ENCODE measurements at regions not wholly inside any gene's neighbourhood (a gene's known extent, or its start where the extent isn't known, plus 50 kb on each side); places are given as distances from the start of the nearest gene placed in this dataset.

DNA sequence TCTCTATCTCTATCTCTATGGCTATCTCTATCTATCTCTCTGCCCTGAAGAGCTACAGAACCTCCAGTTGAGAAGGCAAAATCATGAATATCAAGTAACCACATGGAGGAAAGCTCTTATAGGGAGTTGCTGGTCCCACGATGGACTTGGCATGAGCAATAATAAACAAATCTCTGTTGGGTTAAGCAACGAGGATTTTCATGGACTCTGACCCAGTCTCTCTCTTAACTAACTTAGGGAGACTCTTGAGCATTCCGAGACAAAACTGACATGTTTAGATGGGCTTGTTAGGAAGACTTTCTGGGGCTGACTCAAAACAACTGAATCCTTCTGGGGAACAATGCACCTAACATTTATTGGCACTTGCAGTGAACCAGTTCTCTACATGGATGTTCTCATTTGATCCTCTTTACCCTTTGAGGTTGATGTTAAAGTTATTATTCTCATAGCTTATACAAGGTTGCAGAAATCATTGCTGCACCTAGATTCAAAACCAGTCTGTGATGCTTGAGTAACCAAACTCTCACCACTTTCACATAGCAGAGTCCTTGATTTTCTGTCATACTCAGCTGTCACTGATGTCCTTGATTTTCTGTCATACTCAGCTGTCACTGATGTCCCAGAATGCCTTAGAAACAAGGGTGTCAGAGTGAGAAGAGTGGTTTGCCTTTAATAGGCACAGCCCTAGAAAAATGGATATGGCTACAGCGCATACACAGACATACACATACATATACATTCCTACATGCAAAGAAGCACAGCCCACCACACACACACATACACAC is 354.6 kb upstream of the MAF start:
- Histone ChIP-seq H3K36me3 (no peaks in the 10 kb centered on the region), H3K27me3 (no peaks in the 10 kb centered on the region)
- DNase-seq: no peak

DNA sequence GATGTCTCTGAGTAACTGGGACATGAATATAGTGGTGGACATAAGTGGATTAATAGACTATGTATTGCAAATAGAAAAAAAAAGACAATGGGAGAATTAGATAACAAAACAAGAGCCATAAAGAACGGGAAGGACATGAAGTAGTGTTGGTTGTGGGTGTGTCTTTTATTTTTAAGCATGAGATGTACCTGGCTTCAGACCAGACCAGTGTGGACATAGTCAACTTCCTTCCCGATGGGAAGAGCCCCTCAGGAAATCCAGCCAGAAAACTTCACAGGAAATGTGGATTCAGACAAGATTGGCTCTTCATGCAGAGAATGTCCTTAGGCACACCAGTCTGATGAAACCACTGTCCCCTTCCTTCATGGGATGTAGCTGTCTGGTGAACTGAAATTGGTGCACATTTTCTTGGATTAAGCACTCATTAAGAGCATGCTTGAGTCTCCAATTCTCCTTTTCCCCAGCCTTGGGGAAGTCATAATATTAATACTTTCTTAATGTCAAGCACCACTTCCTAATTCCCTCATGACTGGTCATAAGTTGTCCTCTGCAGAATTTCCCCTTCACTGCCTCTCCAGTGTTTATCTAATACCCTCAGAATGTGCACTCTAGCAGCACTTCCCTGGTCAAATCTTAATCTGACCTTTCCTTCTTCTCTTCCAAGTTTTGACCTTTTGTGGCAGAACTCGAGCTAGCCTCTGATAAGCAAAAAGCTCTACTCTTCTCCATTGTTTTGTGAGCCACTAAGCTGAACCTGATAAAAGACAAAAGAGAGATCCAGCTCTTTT is 350.6 kb upstream of the MAF start:
- DNase-seq: no peak
- no peaks in the 10 kb centered on the region for H3K36me3 ChIP-seq
- TF ChIP-seq, protein P1, sequence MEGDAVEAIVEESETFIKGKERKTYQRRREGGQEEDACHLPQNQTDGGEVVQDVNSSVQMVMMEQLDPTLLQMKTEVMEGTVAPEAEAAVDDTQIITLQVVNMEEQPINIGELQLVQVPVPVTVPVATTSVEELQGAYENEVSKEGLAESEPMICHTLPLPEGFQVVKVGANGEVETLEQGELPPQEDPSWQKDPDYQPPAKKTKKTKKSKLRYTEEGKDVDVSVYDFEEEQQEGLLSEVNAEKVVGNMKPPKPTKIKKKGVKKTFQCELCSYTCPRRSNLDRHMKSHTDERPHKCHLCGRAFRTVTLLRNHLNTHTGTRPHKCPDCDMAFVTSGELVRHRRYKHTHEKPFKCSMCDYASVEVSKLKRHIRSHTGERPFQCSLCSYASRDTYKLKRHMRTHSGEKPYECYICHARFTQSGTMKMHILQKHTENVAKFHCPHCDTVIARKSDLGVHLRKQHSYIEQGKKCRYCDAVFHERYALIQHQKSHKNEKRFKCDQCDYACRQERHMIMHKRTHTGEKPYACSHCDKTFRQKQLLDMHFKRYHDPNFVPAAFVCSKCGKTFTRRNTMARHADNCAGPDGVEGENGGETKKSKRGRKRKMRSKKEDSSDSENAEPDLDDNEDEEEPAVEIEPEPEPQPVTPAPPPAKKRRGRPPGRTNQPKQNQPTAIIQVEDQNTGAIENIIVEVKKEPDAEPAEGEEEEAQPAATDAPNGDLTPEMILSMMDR (IDR thresholded peaks at IDR 0.05): no peak
- no peaks in the 10 kb centered on the region for H3K4me1 ChIP-seq
- no peaks in the 10 kb centered on the region for H3K9me3 ChIP-seq
- no peak overlapping the region for H3K27ac ChIP-seq
- no peaks in the 10 kb centered on the region for H3K27me3 ChIP-seq
- no peak overlapping the region for H3K4me3 ChIP-seq

More for the DNA sequence above, 354.6 kb upstream of the MAF start:
- Histone ChIP-seq H3K9me3 (no peaks in the 10 kb centered on the region), H3K4me3 (no peak overlapping the region), H3K27ac (no peak overlapping the region), H3K4me1 (no peaks in the 10 kb centered on the region)
- TF ChIP-seq, protein P1 (IDR thresholded peaks at IDR 0.05): no peak

DNA sequence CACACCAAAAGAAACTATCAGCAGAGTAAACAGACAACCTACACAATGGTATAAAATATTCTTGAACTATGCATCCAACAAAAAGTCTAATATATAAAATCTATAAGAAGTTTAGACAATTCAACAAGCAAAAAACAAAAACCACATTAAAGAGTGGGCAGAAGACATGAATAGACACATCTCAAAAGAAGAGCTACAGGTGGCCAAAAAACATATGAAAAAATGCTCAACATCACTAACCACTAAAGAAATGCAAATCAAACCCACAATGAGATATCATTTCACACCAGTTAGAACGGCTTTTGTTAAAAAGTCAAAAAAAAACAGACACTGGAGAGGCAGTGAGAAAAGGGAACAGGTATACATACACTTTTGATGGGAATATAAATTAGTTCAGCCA is 348.9 kb upstream of the MAF start:
- H3K36me3 ChIP-seq: no peaks in the 10 kb centered on the region
- TF ChIP-seq, protein P1 (IDR thresholded peaks at IDR 0.05): no peak
- TF ChIP-seq POLR2A (IDR thresholded peaks at IDR 0.05): no peak
- no peaks in the 10 kb centered on the region for H3K4me1 ChIP-seq
- H3K4me3 ChIP-seq: no peak overlapping the region
- no peaks in the 10 kb centered on the region for H3K9me3 ChIP-seq
- DNase-seq: no peak
- H3K27me3 ChIP-seq: no peaks in the 10 kb centered on the region
- H3K27ac ChIP-seq: no peak overlapping the region

DNA sequence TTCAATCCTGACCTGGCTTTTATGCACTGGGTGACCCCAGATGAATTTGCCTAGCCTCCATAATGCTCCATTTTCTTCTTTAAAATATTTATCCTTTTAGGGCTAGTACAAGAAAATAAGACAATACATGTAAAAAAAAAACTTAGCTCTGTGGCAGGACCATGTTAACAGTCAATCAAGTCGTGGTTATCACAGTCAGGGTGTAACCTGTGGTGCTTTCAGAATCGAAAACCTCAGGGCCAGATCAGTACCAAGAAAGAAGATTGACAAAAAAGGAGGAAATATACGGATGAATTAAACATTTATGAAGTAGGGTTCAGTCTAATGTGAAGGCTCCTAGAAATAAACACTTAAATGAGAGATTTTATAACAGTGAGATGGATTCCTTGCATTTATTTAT is 347.2 kb upstream of the MAF start:
- TF ChIP-seq, protein P1 (IDR thresholded peaks at IDR 0.05): no peak
- no peak for TF ChIP-seq POLR2A (IDR thresholded peaks at IDR 0.05)
- no peak for DNase-seq
- no peak overlapping the region for H3K4me3 ChIP-seq
- H3K9me3 ChIP-seq: no peaks in the 10 kb centered on the region
- H3K27ac ChIP-seq: no peak overlapping the region
- no peaks in the 10 kb centered on the region for H3K36me3 ChIP-seq
- no peaks in the 10 kb centered on the region for H3K4me1 ChIP-seq
- H3K27me3 ChIP-seq: no peaks in the 10 kb centered on the region

DNA sequence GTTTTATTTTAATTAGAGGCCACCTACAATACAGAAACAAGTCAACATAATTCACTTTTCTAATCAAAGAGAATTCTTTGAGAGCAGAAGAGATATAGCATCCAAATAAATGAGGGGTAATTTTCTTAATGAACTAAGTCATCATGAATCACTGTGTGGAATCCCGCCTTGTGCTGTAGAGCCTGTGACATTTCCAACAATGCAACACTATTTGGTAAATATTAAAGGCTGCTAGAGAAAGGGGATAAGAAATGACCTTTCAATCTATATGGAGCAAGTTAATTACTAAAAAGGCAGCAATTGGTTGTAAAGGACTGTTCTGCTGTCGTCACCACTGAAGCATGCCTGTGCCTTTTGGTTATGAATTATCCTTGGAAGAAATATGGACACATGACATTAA is 345.7 kb upstream of the MAF start:
- Histone ChIP-seq H3K9me3 (no peaks in the 10 kb centered on the region), H3K27ac (no peak overlapping the region), H3K27me3 (no peaks in the 10 kb centered on the region), H3K4me1 (no peaks in the 10 kb centered on the region), H3K36me3 (no peaks in the 10 kb centered on the region), H3K4me3 (no peak overlapping the region)
- no peak for DNase-seq
- TF ChIP-seq, protein P1 (IDR thresholded peaks at IDR 0.05): no peak
- no peak for TF ChIP-seq POLR2A (IDR thresholded peaks at IDR 0.05)

Measured in Peyer's patch (tissue), 4 donors.